Endothelial cell (in vitro differentiated cells): ENCODE measurements at regions not wholly inside any gene's neighbourhood (a gene's known extent, or its start where the extent isn't known, plus 50 kb on each side); places are given as distances from the start of the nearest gene placed in this dataset.

Experiments used
- DNase-seq: peaks from one replicate; pipeline ENCODE4 v3.0.0; 2021; ENCODE audit warnings: low spot score
- H3K27ac Mint-ChIP-seq: one replicate; pipeline ENCODE4 v1.8.0; 2021; ENCODE audit warnings: mixed read lengths, inconsistent platforms; ENCODE audit not compliant: unreplicated experiment
- H3K27me3 Mint-ChIP-seq: one replicate; pipeline ENCODE4 v1.8.0; 2021; ENCODE audit warnings: mild to moderate bottlenecking, moderate library complexity, mixed read lengths, inconsistent platforms; ENCODE audit not compliant: unreplicated experiment
- H3K36me3 Mint-ChIP-seq: one replicate; pipeline ENCODE4 v1.8.0; 2021; ENCODE audit warnings: mild to moderate bottlenecking, low read depth, mixed read lengths, inconsistent platforms; ENCODE audit not compliant: unreplicated experiment
- H3K4me1 Mint-ChIP-seq: one replicate; pipeline ENCODE4 v1.8.0; 2021; ENCODE audit warnings: mild to moderate bottlenecking, mixed read lengths, inconsistent platforms; ENCODE audit not compliant: unreplicated experiment
- H3K4me3 Mint-ChIP-seq: one replicate; pipeline ENCODE4 v1.8.0; 2021; ENCODE audit warnings: mild to moderate bottlenecking, mixed read lengths, inconsistent platforms; ENCODE audit not compliant: unreplicated experiment
- H3K9me3 Mint-ChIP-seq: one replicate; pipeline ENCODE4 v1.8.0; 2021; ENCODE audit warnings: mixed read lengths, inconsistent platforms; ENCODE audit not compliant: unreplicated experiment
- TF ChIP-seq, protein P1 (sequence below): fragments of 200-600 bp; sonication (generic); IDR thresholded peaks from one replicate; pipeline ENCODE4 v1.5.0; 2021; ENCODE audit warnings: antibody characterized with exemption; ENCODE audit not compliant: unreplicated experiment

DNA sequence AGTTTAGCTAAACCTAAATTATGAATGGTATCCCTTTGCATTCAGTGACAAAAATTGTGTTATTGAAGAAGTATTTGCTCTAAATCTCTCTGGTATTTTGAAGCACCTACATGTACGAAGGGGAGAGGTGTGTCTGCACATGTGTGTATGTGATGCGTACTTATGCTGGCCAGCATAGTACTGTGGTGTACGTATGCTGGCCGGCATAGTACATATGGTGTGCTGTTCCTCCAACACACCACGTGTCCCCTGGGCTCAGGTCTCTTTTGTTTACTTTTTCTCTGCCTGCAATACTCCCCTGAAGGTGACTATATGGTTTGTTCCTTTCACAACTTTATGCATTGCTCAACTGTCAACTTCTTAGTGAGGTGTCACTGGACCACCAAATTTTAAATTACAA lies 360.3 kb downstream of the CRPPA start:
- Mint-ChIP-seq H3K36me3 (no peaks in the 10 kb centered on the region), H3K27me3 (no peaks in the 10 kb centered on the region), H3K27ac (no peak overlapping the region), H3K4me1 (peaks cover 21% of the 10 kb centered on the region), H3K9me3 (no peaks in the 10 kb centered on the region), H3K4me3 (no peak overlapping the region)
- no peak for DNase-seq
- TF ChIP-seq, protein P1, sequence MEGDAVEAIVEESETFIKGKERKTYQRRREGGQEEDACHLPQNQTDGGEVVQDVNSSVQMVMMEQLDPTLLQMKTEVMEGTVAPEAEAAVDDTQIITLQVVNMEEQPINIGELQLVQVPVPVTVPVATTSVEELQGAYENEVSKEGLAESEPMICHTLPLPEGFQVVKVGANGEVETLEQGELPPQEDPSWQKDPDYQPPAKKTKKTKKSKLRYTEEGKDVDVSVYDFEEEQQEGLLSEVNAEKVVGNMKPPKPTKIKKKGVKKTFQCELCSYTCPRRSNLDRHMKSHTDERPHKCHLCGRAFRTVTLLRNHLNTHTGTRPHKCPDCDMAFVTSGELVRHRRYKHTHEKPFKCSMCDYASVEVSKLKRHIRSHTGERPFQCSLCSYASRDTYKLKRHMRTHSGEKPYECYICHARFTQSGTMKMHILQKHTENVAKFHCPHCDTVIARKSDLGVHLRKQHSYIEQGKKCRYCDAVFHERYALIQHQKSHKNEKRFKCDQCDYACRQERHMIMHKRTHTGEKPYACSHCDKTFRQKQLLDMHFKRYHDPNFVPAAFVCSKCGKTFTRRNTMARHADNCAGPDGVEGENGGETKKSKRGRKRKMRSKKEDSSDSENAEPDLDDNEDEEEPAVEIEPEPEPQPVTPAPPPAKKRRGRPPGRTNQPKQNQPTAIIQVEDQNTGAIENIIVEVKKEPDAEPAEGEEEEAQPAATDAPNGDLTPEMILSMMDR, result no peak

DNA sequence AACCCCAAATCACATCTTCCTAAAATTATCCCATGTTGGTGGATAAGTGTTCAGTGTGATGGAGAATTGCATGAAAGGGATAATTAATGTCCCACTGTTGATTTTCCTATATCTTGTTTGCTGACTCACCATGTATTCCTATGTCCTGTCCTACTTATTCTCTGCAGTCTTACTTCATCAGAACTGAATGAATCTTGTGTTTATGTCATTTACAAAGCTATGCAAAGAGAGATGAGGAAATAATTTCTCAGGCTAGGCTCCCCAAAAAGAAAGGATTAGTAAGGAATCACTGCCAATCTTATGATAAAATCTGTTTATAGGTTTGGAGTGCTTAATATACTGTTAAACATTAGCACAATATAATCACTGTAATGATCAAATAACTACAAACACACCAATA lies 360.8 kb downstream of the CRPPA start:
- no peak overlapping the region for H3K4me3 Mint-ChIP-seq

DNA sequence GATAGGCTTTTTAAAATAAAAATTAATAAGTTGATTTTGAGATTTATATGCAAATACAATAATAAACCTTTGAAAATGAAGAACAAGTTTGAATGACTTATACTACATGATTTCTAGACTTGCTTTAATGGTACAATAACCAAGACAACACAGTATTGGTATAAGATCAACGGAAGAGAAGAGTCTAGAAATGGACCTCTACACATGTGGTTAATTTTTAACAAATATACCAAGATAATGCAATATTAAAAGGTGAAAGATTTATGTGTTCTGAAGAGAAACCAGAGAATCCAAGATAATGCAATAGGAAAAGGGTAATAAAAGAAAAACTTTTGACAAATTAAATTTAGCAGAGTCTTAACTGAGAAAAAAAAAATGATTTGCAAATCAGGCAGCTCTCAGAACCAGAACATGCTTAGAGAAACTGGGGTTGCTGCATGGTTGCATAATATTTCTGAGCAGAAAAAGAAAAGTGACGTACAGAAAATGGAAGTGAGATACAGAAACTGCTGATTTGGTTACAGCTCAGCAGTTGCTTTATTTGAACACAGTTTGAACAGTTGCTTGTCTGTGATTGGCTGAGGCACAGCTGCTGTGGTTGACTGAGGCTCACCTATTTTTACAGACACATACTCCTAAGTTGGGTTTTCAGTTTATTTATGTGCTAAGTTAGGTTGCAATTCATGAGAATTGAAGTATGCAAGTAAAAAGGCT lies 365.9 kb downstream of the CRPPA start:
- peaks cover 7% of the 10 kb centered on the region for H3K4me1 Mint-ChIP-seq
- no peaks in the 10 kb centered on the region for H3K27me3 Mint-ChIP-seq

More for the DNA sequence above, 360.8 kb downstream of the CRPPA start:
- H3K27ac Mint-ChIP-seq, result no peak overlapping the region
- no peaks in the 10 kb centered on the region for H3K27me3 Mint-ChIP-seq
- H3K4me1 Mint-ChIP-seq, result peaks cover 24% of the 10 kb centered on the region
- H3K36me3 Mint-ChIP-seq, result no peaks in the 10 kb centered on the region
- no peak for DNase-seq
- TF ChIP-seq, protein P1, result no peak
- no peaks in the 10 kb centered on the region for H3K9me3 Mint-ChIP-seq

DNA sequence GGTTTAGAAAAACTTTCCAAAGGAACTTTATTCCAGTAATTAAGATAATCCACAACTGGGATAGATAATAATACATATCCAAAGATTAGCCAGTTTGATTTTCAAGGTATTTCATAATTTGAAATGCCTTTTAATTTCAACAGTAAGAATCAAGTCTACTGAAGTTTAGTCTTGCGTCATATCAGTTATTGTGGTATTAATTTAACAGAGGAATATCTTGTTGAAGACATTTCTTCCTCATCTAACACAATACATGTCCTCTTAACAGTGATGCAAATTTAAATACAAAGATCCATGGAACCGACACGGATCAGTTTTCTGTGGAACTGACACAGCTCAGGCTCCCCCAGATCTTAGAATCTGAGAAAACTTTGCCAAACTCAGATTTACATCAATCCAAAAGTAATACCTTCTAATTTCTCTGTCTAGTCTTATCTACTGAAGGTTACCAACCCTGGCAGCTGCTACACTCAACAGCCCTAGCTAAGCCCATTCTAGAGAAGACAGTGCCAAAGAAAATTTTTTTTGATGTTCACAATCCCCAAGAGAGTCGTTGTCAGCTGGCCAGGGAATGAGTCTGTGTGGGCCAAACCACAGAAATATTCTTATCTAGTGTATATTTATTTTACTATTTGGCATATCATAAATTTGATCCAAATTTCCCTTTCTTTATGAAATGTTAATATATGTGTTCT lies 365.2 kb upstream of the MEOX2 start:
- H3K4me1 Mint-ChIP-seq, result peaks cover 9% of the 10 kb centered on the region
- H3K9me3 Mint-ChIP-seq, result no peaks in the 10 kb centered on the region
- no peak overlapping the region for H3K4me3 Mint-ChIP-seq
- no peaks in the 10 kb centered on the region for H3K36me3 Mint-ChIP-seq
- H3K27me3 Mint-ChIP-seq, result no peaks in the 10 kb centered on the region
- TF ChIP-seq, protein P1, result no peak
- DNase-seq, result no peak
- H3K27ac Mint-ChIP-seq, result no peak overlapping the region

More for the DNA sequence above, 365.9 kb downstream of the CRPPA start:
- H3K4me3 Mint-ChIP-seq, result no peak overlapping the region
- H3K27ac Mint-ChIP-seq, result no peak overlapping the region
- H3K36me3 Mint-ChIP-seq, result no peaks in the 10 kb centered on the region
- TF ChIP-seq, protein P1, result no peak
- DNase-seq, result no peak
- H3K9me3 Mint-ChIP-seq, result no peaks in the 10 kb centered on the region

DNA sequence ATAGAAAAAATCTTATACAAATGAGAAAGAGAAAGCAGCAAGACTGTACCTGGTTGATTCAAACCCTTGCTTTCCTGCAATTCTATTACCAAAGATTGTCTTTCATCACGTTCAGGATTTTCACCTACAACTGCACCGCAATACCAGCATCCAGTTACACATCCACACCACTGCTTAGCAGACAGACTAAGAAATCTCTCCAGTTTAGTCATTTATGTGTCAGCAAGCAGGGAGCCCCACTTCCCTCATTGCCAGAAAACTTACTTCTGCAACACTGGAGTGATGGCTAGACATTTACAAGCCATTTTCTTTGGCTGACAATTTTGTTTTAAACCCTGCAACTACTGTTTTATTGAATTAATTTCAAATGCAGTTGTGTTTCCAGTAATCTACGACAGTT lies 359.6 kb upstream of the MEOX2 start:
- Mint-ChIP-seq H3K4me1 (peaks cover 6% of the 10 kb centered on the region), H3K4me3 (no peak overlapping the region), H3K27ac (no peak overlapping the region), H3K36me3 (no peaks in the 10 kb centered on the region), H3K27me3 (no peaks in the 10 kb centered on the region), H3K9me3 (no peaks in the 10 kb centered on the region)
- TF ChIP-seq, protein P1, result no peak
- no peak for DNase-seq
